Panc1 (cell line): ENCODE measurements at regions not wholly inside any gene's neighbourhood (a gene's known extent, or its start where the extent isn't known, plus 50 kb on each side); places are given as distances from the start of the nearest gene placed in this dataset.

ENCODE experiments used
- ATAC-seq: fragments of 200-7000 bp; cut with Tn5 transposase; 2 replicates; pipeline ENCODE4 v1.9.1; 2020; ENCODE audit warnings: mild to moderate bottlenecking, moderate library complexity
- BruUV-seq: library from RNA; stranded (reverse); fragments of 400-500 nt; replicated peaks from 2 replicates; lab custom pipeline; 2021; lab: Mats Ljungman, UMichigan
- CTCF ChIA-PET: fragments of 300-600 bp; sonication (Branson Sonifier 250); formaldehyde crosslinking; loops from one replicate; lab custom pipeline; 2022; ENCODE audit warnings: antibody characterized with exemption; lab: Charles Lee
- POLR2A ChIA-PET: fragments of 300-600 bp; sonication (Branson Sonifier 250); formaldehyde crosslinking; loops from one replicate; lab custom pipeline; 2022; ENCODE audit warnings: antibody characterized with exemption; lab: Charles Lee
- DNase-seq: peaks from one replicate; pipeline ENCODE4 v3.0.0-alpha.2; 2010; ENCODE audit warnings: low read depth, low spot score
- H3K27ac ChIP-seq: 2 replicates; pipeline ENCODE4 v1.5.1; 2011; ENCODE audit warnings: mild to moderate bottlenecking, low read length, inconsistent platforms
- H3K27me3 ChIP-seq: fragments of 200-500 bp; sonication (Bioruptor generic); 2 replicates; pipeline ENCODE4 v1.6.0; 2014; ENCODE audit warnings: low read length, inconsistent platforms; ENCODE audit not compliant: control insufficient read depth, insufficient read depth
- H3K36me3 ChIP-seq: fragments of 200-500 bp; sonication (Bioruptor generic); 2 replicates; pipeline ENCODE4 v1.5.1; 2014; ENCODE audit warnings: inconsistent platforms, mild to moderate bottlenecking, low read length, moderate library complexity; ENCODE audit not compliant: control insufficient read depth, insufficient read depth
- H3K4me1 ChIP-seq: 2 replicates; pipeline ENCODE4 v1.5.1; 2011; ENCODE audit warnings: inconsistent platforms, mild to moderate bottlenecking, low read length, moderate library complexity; ENCODE audit not compliant: control insufficient read depth, insufficient read depth
- H3K4me3 ChIP-seq, 2 experiments: 2 replicates each; pipeline ENCODE4 v1.5.1; 2011 to 2012; ENCODE audit warnings: low read depth in 2 of 2, low read length in 2 of 2, mild to moderate bottlenecking in 2 of 2, inconsistent platforms in 1 of 2, moderate library complexity in 1 of 2
- H3K9me3 ChIP-seq: fragments of 200-500 bp; sonication (Bioruptor generic); 2 replicates; pipeline ENCODE4 v1.5.1; 2014; ENCODE audit warnings: low read depth, mild to moderate bottlenecking, inconsistent platforms, low read length, moderate library complexity; ENCODE audit not compliant: control insufficient read depth, insufficient read depth
- CTCF ChIP-seq: fragments of 450-650 bp; IDR thresholded peaks from 2 replicates; pipeline ENCODE4 v1.5.1; 2017; ENCODE audit warnings: mild to moderate bottlenecking
- POLR2AphosphoS5 ChIP-seq: IDR thresholded peaks from 2 replicates; pipeline ENCODE4 v1.6.1; 2012; ENCODE audit warnings: mild to moderate bottlenecking, low read depth, low read length, moderate library complexity
- REST ChIP-seq, 2 experiments: IDR thresholded peaks; 2 replicates each; pipeline ENCODE4 v1.6.1; 2011 to 2012; ENCODE audit warnings: low read depth in 2 of 2, control low read depth in 1 of 2, low read length in 1 of 2, mild to moderate bottlenecking in 1 of 2, moderate library complexity in 1 of 2; ENCODE audit not compliant: insufficient read depth in 1 of 2
- SIN3A ChIP-seq: IDR thresholded peaks from 2 replicates; pipeline ENCODE4 v1.6.1; 2012; ENCODE audit warnings: low read depth, mild to moderate bottlenecking, low read length, moderate library complexity, borderline replicate concordance; ENCODE audit not compliant: insufficient read depth
- TCF7L2 ChIP-seq: IDR thresholded peaks from 2 replicates; pipeline ENCODE4 v1.6.1; 2011; ENCODE audit warnings: mild to moderate bottlenecking, low read depth, low read length, inconsistent platforms
- in situ Hi-C: cut with HindIII; loops from 2 replicates; pipeline ENCODE4 v1.10.0; 2016; ENCODE audit warnings: low sequenced_read_pairs, low pct_unique_long_range_greater_than_20kb
- intact Hi-C: fragments of 100-400 bp; cut with micrococcal nuclease; formaldehyde crosslinking; loops from one replicate; pipeline ENCODE4 v1.10.0; 2022; ENCODE audit not compliant: unreplicated experiment

GRCh38 chr18:4705894-4706293 is 250.8 kb upstream of the DLGAP1 start:
- Histone ChIP-seq H3K4me1 (no peaks in the 10 kb centered on the region), H3K27ac (no peak overlapping the region), H3K36me3 (no peaks in the 10 kb centered on the region), H3K9me3 (0 out of 2 replicates have a peak, but pooled peaks cover under 1% of the 10 kb centered on the region), H3K4me3 (no peak overlapping the region), H3K27me3 (no peaks in the 10 kb centered on the region)
- ChIA-PET POLR2A (no interaction called here), CTCF (no interaction called here)
- intact Hi-C loops (no loop called here), in situ Hi-C loops (no loop called here)
- BruUV-seq: no TSS peak
- TF ChIP-seq SIN3A (no peak), CTCF (no peak), TCF7L2 (no peak)
- DNase-seq (no peak), ATAC-seq (no peak)

GRCh38 chr18:4704781-4705180 is 249.7 kb upstream of the DLGAP1 start:
- Histone ChIP-seq H3K27ac (no peak overlapping the region), H3K9me3 (no peaks in the 10 kb centered on the region), H3K36me3 (no peaks in the 10 kb centered on the region), H3K4me3 (no peak overlapping the region), H3K27me3 (no peaks in the 10 kb centered on the region), H3K4me1 (no peaks in the 10 kb centered on the region)
- ATAC-seq (no peak), DNase-seq (no peak)
- in situ Hi-C loops (no loop called here), intact Hi-C loops (no loop called here)
- BruUV-seq: no TSS peak
- TF ChIP-seq POLR2AphosphoS5: no peak
- no peak for TF ChIP-seq SIN3A
- no peak for TF ChIP-seq CTCF
- no peak for TF ChIP-seq REST (IDR thresholded peaks at IDR 0.05; ENCODE audit: insufficient read depth in 1 of 2, low read depth in 2 of 2, low read length in 1 of 2)
- no peak for TF ChIP-seq TCF7L2
- POLR2A ChIA-PET: no interaction called here
- CTCF ChIA-PET: no interaction called here
